K562 (cell line): ENCODE measurements at regions not wholly inside any gene's neighbourhood (a gene's known extent, or its start where the extent isn't known, plus 50 kb on each side); places are given as distances from the start of the nearest gene placed in this dataset.

Source experiments
- ATAC-seq: fragments of 200-7000 bp; cut with Tn5 transposase; 3 replicates; pipeline ENCODE4 v1.9.1; 2020; ENCODE audit warnings: moderate library complexity
- BruUV-seq: library from RNA; stranded (reverse); fragments of 400-500 nt; replicated peaks from 2 replicates; lab custom pipeline; 2021; lab: Mats Ljungman, UMichigan
- CTCF ChIA-PET: fragments of 300-600 bp; formaldehyde crosslinking; extraction: SDS; loops from one replicate; lab custom pipeline; 2021; ENCODE audit warnings: low intra/inter-chr PET ratio; lab: Yijun Ruan, JAX
- POLR2A ChIA-PET: fragments of 300-600, 350-650 bp; sonication (Branson Sonifier 250); formaldehyde crosslinking; extraction: SDS; loops from one replicate; lab custom pipeline; 2021; ENCODE audit warnings: antibody characterized with exemption, inconsistent platforms; lab: Yijun Ruan, JAX
- DNase-seq, 4 experiments: peaks; one replicate each; pipeline versions ENCODE4 v3.0.0 to v3.0.0-alpha.2; 2011 to 2018; ENCODE audit warnings: low spot score in 3 of 4, mixed read lengths in 3 of 4; ENCODE audit errors: extremely low read depth in 1 of 4
- FAIRE-seq: peaks from 2 replicates; lab custom pipeline; 2011; peaks lifted over from hg19 to GRCh38; lab: Jason Lieb, UNC
- H2AFZ ChIP-seq: 2 replicates; pipeline ENCODE4 v1.6.0; 2011; ENCODE audit warnings: low read depth, low read length, control low read depth, inconsistent platforms
- H3K27ac ChIP-seq: fragments of 200-600 bp; 3 replicates; pipeline ENCODE4 v1.8.0; 2011; ENCODE audit warnings: low read depth, mild to moderate bottlenecking, control low read depth, inconsistent platforms, low read length, moderate library complexity, mixed read lengths; ENCODE audit errors: extremely low read depth
- H3K27me3 ChIP-seq, 2 experiments: fragments of 300-600 bp in 1 of 2; 2 replicates in 1 of 2; 3 replicates in 1 of 2; pipeline versions ENCODE4 v1.6.0 to v1.8.0; 2011; ENCODE audit warnings: inconsistent platforms in 2 of 2, low read length in 2 of 2, mild to moderate bottlenecking in 1 of 2, mixed read lengths in 1 of 2, moderate library complexity in 1 of 2; ENCODE audit not compliant: control insufficient read depth in 2 of 2, insufficient read depth in 2 of 2
- H3K36me3 ChIP-seq: fragments of 300-600 bp; 3 replicates; pipeline ENCODE4 v1.8.0; 2011; ENCODE audit warnings: mild to moderate bottlenecking, low read length, inconsistent platforms; ENCODE audit not compliant: control insufficient read depth, insufficient read depth
- H3K4me1 ChIP-seq, 2 experiments: fragments of 200-600 bp in 1 of 2; replicated peaks in 1 of 2; 2 replicates in 1 of 2; 3 replicates in 1 of 2; pipeline versions ENCODE4 v1.5.1 to v1.8.0; 2011; ENCODE audit warnings: inconsistent platforms in 2 of 2, low read length in 2 of 2, mild to moderate bottlenecking in 1 of 2, mixed read lengths in 1 of 2, moderate library complexity in 1 of 2; ENCODE audit not compliant: control insufficient read depth in 2 of 2, insufficient read depth in 2 of 2
- H3K4me2 ChIP-seq: 2 replicates; pipeline ENCODE4 v1.6.1; 2011; ENCODE audit warnings: low read length, control low read depth, inconsistent platforms, mixed read lengths; ENCODE audit not compliant: insufficient read depth
- H3K4me3 ChIP-seq: fragments of 200-600 bp; sonication (generic), shearing (Covaris generic); 2 replicates; pipeline ENCODE4 v1.5.1; 2016; ENCODE audit warnings: control low read depth, inconsistent platforms
- H3K79me2 ChIP-seq: fragments of 200-600 bp; 3 replicates; pipeline ENCODE4 v1.8.0; 2011; ENCODE audit warnings: low read length, inconsistent platforms; ENCODE audit not compliant: control insufficient read depth, insufficient read depth
- H3K9ac ChIP-seq, 2 experiments: 2 replicates each; pipeline versions ENCODE4 v1.6.0 to v1.6.1; 2011; ENCODE audit warnings: low read depth in 2 of 2, low read length in 2 of 2, control low read depth in 1 of 2, inconsistent platforms in 1 of 2, mild to moderate bottlenecking in 1 of 2, mixed read lengths in 1 of 2; ENCODE audit not compliant: insufficient read depth in 1 of 2
- H3K9me1 ChIP-seq: one replicate; pipeline ENCODE4 v1.6.0; 2011; ENCODE audit warnings: inconsistent platforms, mild to moderate bottlenecking, low read length, moderate library complexity; ENCODE audit not compliant: control insufficient read depth, insufficient read depth
- H3K9me3 ChIP-seq: replicated peaks from 2 replicates; pipeline ENCODE4 v1.5.1; 2011; ENCODE audit warnings: low read depth, low read length, inconsistent platforms; ENCODE audit not compliant: control insufficient read depth, insufficient read depth
- H4K20me1 ChIP-seq: replicated peaks from 2 replicates; pipeline ENCODE4 v1.6.1; 2011; ENCODE audit warnings: low read length, inconsistent platforms, mixed read lengths; ENCODE audit not compliant: control insufficient read depth, insufficient read depth
- ELF1 ChIP-seq: fragments of 200-800 bp; sonication (Bioruptor generic); IDR thresholded peaks from 2 replicates; pipeline ENCODE4 v1.6.1; 2016; ENCODE audit warnings: missing genetic modification characterization, missing compliant biosample characterization
- EZH2 ChIP-seq: IDR thresholded peaks from 2 replicates; pipeline ENCODE4 v1.6.1; 2012; ENCODE audit warnings: low read depth, mild to moderate bottlenecking, inconsistent platforms, low read length, borderline replicate concordance
- HLTF ChIP-seq: fragments of 450-650 bp; IDR thresholded peaks from 2 replicates; pipeline ENCODE4 v1.6.1; 2016
- L3MBTL2 ChIP-seq: fragments of 450-650 bp; IDR thresholded peaks from 2 replicates; pipeline ENCODE4 v1.6.1; 2016; ENCODE audit warnings: mild to moderate bottlenecking, moderate library complexity
- MTF1 ChIP-seq: fragments of 250-450 bp; sonication (Bioruptor Pico); IDR thresholded peaks from 2 replicates; pipeline ENCODE4 v1.9.0; 2021; ENCODE audit warnings: moderate library complexity, mild to moderate bottlenecking, inconsistent platforms, borderline replicate concordance
- NFE2 ChIP-seq: IDR thresholded peaks from 2 replicates; pipeline ENCODE4 v1.6.1; 2014; ENCODE audit warnings: antibody characterized with exemption, low read depth
- PTTG1 ChIP-seq: fragments of 450-650 bp; IDR thresholded peaks from 2 replicates; pipeline ENCODE4 v1.6.1; 2016; ENCODE audit warnings: low read depth, mild to moderate bottlenecking, missing genetic modification characterization, missing compliant biosample characterization
- RB1 ChIP-seq: fragments of 450-650 bp; IDR thresholded peaks from 2 replicates; pipeline ENCODE4 v1.6.1; 2017; ENCODE audit warnings: low read depth, mild to moderate bottlenecking
- SRSF1 ChIP-seq: fragments of 200-400 bp; formaldehyde crosslinking; IDR thresholded peaks from 2 replicates; pipeline ENCODE4 v1.6.1; 2017; ENCODE audit warnings: mild to moderate bottlenecking, low read depth, low read length, moderate library complexity
- SRSF9 ChIP-seq: fragments of 200-400 bp; formaldehyde crosslinking; IDR thresholded peaks from 2 replicates; pipeline ENCODE4 v1.6.1; 2017; ENCODE audit warnings: low read depth, low read length, borderline replicate concordance
- ZNF354B ChIP-seq: fragments of 250-450 bp; sonication (Bioruptor Pico); IDR thresholded peaks from 2 replicates; pipeline ENCODE4 v1.4.0; 2020
- ZNF507 ChIP-seq: conservative IDR thresholded peaks from 2 replicates; pipeline ENCODE4 v1.6.1; 2017; ENCODE audit warnings: missing genetic modification characterization, missing compliant biosample characterization
- WGBS: fragments of 100-300 bp; shearing (Covaris generic); methylation state at CpG from one replicate; pipeline ENCODE4 v1.1.6; 2016; ENCODE audit warnings: low coverage, mixed read lengths; ENCODE audit not compliant: insufficient coverage; ENCODE audit errors: missing lambda C conversion rate; 5-methylcytosine and 5-hydroxymethylcytosine counted together
- in situ Hi-C: fragments of 300-500 bp; cut with MboI; formaldehyde crosslinking; loops from 4 replicates; pipeline ENCODE4 v1.15.0; 2018; ENCODE audit warnings: inconsistent platforms, mixed read lengths
- intact Hi-C: fragments of 100-400 bp; cut with micrococcal nuclease; formaldehyde crosslinking; loops from 2 replicates; pipeline ENCODE4 v1.14.2; 2022
- TF ChIP-seq, protein P1 (sequence below): fragments of 450-650 bp; IDR thresholded peaks from 2 replicates; pipeline ENCODE4 v1.6.1; 2017; ENCODE audit warnings: antibody characterized with exemption, mild to moderate bottlenecking
- TF ChIP-seq, protein P2 (sequence below): fragments of 450-650 bp; IDR thresholded peaks from 2 replicates; pipeline ENCODE4 v1.6.1; 2016; ENCODE audit warnings: low read depth, mild to moderate bottlenecking, moderate library complexity
- TF ChIP-seq, protein P3 (sequence below): sonication (generic); formaldehyde crosslinking; IDR thresholded peaks from 2 replicates; pipeline ENCODE4 v1.8.0; 2022; ENCODE audit warnings: missing genetic modification reagents, mild to moderate bottlenecking, borderline replicate concordance
- TF ChIP-seq, protein P4 (sequence below): fragments of 250-450 bp; sonication (Bioruptor Pico); IDR thresholded peaks from 2 replicates; pipeline ENCODE4 v1.5.0; 2020; ENCODE audit warnings: mild to moderate bottlenecking, borderline replicate concordance

DNA sequence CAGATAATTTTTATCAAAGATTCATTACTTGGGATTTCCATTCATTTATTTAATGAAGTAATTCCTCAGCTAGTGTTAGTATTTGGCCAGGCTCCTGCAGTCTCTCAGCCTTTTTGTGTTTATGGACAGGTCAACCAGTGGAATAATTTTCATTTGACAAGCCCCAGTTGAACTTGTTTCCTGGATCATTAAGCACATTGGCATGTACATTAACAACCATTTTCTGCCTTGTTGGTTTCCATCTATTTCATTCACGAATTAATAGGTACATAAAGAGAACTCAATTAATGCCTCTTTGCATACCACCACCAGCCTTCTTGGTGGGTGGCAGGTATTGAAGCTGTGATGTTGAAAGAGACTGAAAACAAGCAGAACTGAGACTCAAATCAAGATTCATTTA, 745.2 kb downstream of the KCNA4 start:
- intact Hi-C loops = no loop called here
- H4K20me1 ChIP-seq = no peaks in the 10 kb centered on the region
- H3K4me2 ChIP-seq = no peak overlapping the region
- ChIA-PET POLR2A (no interaction called here), CTCF (no interaction called here)
- BruUV-seq = no TSS peak
- no peaks in the 10 kb centered on the region for H3K79me2 ChIP-seq
- in situ Hi-C loops = no loop called here
- no peaks in the 10 kb centered on the region for H3K36me3 ChIP-seq
- no peak overlapping the region for H2AFZ ChIP-seq
- H3K9me3 ChIP-seq = no peaks in the 10 kb centered on the region; the same call in none of the 2 replicates
- FAIRE-seq = no peak
- WGBS = 0% methylated on average over 1 of the region's 1 CpG
- no peaks in the 10 kb centered on the region for H3K9me1 ChIP-seq
- DNase-seq = no peak
- H3K27me3 ChIP-seq = no peaks in the 10 kb centered on the region
- no peak for ATAC-seq
- no peak overlapping the region for H3K4me3 ChIP-seq
- H3K27ac ChIP-seq = no peak overlapping the region
- no peak overlapping the region for H3K9ac ChIP-seq
- H3K4me1 ChIP-seq = no peaks in the 10 kb centered on the region
- no peak for TF ChIP-seq SRSF1
- TF ChIP-seq RB1 = no peak
- TF ChIP-seq L3MBTL2 = no peak
- no peak for TF ChIP-seq EZH2
- no peak for TF ChIP-seq SRSF9
- TF ChIP-seq, protein P1, sequence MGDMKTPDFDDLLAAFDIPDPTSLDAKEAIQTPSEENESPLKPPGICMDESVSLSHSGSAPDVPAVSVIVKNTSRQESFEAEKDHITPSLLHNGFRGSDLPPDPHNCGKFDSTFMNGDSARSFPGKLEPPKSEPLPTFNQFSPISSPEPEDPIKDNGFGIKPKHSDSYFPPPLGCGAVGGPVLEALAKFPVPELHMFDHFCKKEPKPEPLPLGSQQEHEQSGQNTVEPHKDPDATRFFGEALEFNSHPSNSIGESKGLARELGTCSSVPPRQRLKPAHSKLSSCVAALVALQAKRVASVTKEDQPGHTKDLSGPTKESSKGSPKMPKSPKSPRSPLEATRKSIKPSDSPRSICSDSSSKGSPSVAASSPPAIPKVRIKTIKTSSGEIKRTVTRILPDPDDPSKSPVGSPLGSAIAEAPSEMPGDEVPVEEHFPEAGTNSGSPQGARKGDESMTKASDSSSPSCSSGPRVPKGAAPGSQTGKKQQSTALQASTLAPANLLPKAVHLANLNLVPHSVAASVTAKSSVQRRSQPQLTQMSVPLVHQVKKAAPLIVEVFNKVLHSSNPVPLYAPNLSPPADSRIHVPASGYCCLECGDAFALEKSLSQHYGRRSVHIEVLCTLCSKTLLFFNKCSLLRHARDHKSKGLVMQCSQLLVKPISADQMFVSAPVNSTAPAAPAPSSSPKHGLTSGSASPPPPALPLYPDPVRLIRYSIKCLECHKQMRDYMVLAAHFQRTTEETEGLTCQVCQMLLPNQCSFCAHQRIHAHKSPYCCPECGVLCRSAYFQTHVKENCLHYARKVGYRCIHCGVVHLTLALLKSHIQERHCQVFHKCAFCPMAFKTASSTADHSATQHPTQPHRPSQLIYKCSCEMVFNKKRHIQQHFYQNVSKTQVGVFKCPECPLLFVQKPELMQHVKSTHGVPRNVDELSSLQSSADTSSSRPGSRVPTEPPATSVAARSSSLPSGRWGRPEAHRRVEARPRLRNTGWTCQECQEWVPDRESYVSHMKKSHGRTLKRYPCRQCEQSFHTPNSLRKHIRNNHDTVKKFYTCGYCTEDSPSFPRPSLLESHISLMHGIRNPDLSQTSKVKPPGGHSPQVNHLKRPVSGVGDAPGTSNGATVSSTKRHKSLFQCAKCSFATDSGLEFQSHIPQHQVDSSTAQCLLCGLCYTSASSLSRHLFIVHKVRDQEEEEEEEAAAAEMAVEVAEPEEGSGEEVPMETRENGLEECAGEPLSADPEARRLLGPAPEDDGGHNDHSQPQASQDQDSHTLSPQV = no peak
- TF ChIP-seq, protein P2, sequence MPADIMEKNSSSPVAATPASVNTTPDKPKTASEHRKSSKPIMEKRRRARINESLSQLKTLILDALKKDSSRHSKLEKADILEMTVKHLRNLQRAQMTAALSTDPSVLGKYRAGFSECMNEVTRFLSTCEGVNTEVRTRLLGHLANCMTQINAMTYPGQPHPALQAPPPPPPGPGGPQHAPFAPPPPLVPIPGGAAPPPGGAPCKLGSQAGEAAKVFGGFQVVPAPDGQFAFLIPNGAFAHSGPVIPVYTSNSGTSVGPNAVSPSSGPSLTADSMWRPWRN = no peak
- TF ChIP-seq PTTG1 = no peak
- no peak for TF ChIP-seq ZNF354B
- TF ChIP-seq ELF1 (tag) = no peak
- no peak for TF ChIP-seq NFE2
- TF ChIP-seq ZNF507 = no peak
- TF ChIP-seq, protein P3, sequence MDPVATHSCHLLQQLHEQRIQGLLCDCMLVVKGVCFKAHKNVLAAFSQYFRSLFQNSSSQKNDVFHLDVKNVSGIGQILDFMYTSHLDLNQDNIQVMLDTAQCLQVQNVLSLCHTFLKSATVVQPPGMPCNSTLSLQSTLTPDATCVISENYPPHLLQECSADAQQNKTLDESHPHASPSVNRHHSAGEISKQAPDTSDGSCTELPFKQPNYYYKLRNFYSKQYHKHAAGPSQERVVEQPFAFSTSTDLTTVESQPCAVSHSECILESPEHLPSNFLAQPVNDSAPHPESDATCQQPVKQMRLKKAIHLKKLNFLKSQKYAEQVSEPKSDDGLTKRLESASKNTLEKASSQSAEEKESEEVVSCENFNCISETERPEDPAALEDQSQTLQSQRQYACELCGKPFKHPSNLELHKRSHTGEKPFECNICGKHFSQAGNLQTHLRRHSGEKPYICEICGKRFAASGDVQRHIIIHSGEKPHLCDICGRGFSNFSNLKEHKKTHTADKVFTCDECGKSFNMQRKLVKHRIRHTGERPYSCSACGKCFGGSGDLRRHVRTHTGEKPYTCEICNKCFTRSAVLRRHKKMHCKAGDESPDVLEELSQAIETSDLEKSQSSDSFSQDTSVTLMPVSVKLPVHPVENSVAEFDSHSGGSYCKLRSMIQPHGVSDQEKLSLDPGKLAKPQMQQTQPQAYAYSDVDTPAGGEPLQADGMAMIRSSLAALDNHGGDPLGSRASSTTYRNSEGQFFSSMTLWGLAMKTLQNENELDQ (CRISPR knock-in tag) = no peak
- TF ChIP-seq, protein P4, sequence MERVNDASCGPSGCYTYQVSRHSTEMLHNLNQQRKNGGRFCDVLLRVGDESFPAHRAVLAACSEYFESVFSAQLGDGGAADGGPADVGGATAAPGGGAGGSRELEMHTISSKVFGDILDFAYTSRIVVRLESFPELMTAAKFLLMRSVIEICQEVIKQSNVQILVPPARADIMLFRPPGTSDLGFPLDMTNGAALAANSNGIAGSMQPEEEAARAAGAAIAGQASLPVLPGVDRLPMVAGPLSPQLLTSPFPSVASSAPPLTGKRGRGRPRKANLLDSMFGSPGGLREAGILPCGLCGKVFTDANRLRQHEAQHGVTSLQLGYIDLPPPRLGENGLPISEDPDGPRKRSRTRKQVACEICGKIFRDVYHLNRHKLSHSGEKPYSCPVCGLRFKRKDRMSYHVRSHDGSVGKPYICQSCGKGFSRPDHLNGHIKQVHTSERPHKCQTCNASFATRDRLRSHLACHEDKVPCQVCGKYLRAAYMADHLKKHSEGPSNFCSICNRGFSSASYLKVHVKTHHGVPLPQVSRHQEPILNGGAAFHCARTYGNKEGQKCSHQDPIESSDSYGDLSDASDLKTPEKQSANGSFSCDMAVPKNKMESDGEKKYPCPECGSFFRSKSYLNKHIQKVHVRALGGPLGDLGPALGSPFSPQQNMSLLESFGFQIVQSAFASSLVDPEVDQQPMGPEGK = no peak
- TF ChIP-seq HLTF = no peak
- TF ChIP-seq MTF1 (CRISPR knock-in tag) = no peak
